ENCODE measurements at regions not wholly inside any gene's neighbourhood (a gene's known extent, or its start where the extent isn't known, plus 50 kb on each side); places are given as distances from the start of the nearest gene placed in this dataset.

DNA sequence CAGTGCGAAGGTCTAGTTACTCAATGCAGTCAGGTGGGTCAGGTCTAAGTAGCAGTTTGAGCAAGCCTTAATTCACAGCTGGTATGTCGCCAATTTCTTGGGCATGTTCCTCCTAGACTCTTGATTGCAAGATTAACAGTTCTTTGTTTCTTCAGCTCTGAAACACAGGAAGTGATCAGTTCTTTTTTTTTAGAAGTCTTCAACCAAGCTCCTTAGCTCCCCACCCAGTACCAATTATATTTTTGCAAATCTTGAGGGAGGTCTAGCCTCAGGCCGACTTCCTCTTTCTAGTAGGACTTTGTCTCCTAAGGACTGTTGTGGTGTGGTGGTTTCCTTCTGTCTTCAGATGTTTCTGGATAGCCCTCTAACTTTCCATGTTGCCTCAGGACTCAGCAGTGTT, 2054.2 kb downstream of the MAT2B start:
- TF ChIP-seq CTCF (IDR thresholded peaks at IDR 0.05; ENCODE audit: low read length) (no peak), EZH2 (IDR thresholded peaks at IDR 0.05; ENCODE audit: borderline replicate concordance, low read length) (no peak)
